HepG2 (cell line): ENCODE measurements at regions not wholly inside any gene's neighbourhood (a gene's known extent, or its start where the extent isn't known, plus 50 kb on each side); places are given as distances from the start of the nearest gene placed in this dataset.

Experiments
- DDIT3 ChIP-seq: sonication (generic); formaldehyde crosslinking; IDR thresholded peaks from 2 replicates; pipeline ENCODE4 v1.4.0; 2020; ENCODE audit warnings: mild to moderate bottlenecking, missing genetic modification reagents
- FOSL1 ChIP-seq: sonication (generic); formaldehyde crosslinking; IDR thresholded peaks from 2 replicates; pipeline ENCODE4 v1.9.0; 2021; ENCODE audit warnings: missing genetic modification reagents, borderline replicate concordance
- GPBP1L1 ChIP-seq: sonication (generic); formaldehyde crosslinking; IDR thresholded peaks from 2 replicates; pipeline ENCODE4 v1.5.0; 2020; ENCODE audit warnings: mild to moderate bottlenecking, missing genetic modification reagents
- MAX ChIP-seq: IDR thresholded peaks from 2 replicates; pipeline ENCODE4 v1.6.1; 2012; ENCODE audit warnings: inconsistent platforms
- NFE2 ChIP-seq: sonication (generic); formaldehyde crosslinking; IDR thresholded peaks from 2 replicates; pipeline ENCODE4 v1.4.0; 2020; ENCODE audit warnings: missing genetic modification reagents
- TEAD3 ChIP-seq: optimal IDR thresholded peaks from 2 replicates; pipeline ENCODE3; 2016; ENCODE audit warnings: borderline replicate concordance
- ZC3H13 ChIP-seq: sonication (generic); formaldehyde crosslinking; IDR thresholded peaks from 2 replicates; pipeline ENCODE4 v1.8.1; 2023; ENCODE audit warnings: mild to moderate bottlenecking, missing genetic modification reagents, moderate library complexity
- ZNF263 ChIP-seq: sonication (generic); formaldehyde crosslinking; IDR thresholded peaks from 2 replicates; pipeline ENCODE4 v1.4.0; 2020; ENCODE audit warnings: missing genetic modification reagents
- ZNF557 ChIP-seq: sonication (generic); formaldehyde crosslinking; IDR thresholded peaks from 2 replicates; pipeline ENCODE4 v1.4.0; 2020; ENCODE audit warnings: missing genetic modification reagents
- TF ChIP-seq, protein P1 (sequence below): sonication (generic); formaldehyde crosslinking; IDR thresholded peaks from 2 replicates; pipeline ENCODE4 v1.4.0; 2020; ENCODE audit warnings: missing genetic modification reagents
- TF ChIP-seq, protein P2 (sequence below): IDR thresholded peaks from 2 replicates; pipeline ENCODE4 v1.6.1; 2012; ENCODE audit warnings: low read depth, low read length, improper control_type of control experiment

DNA sequence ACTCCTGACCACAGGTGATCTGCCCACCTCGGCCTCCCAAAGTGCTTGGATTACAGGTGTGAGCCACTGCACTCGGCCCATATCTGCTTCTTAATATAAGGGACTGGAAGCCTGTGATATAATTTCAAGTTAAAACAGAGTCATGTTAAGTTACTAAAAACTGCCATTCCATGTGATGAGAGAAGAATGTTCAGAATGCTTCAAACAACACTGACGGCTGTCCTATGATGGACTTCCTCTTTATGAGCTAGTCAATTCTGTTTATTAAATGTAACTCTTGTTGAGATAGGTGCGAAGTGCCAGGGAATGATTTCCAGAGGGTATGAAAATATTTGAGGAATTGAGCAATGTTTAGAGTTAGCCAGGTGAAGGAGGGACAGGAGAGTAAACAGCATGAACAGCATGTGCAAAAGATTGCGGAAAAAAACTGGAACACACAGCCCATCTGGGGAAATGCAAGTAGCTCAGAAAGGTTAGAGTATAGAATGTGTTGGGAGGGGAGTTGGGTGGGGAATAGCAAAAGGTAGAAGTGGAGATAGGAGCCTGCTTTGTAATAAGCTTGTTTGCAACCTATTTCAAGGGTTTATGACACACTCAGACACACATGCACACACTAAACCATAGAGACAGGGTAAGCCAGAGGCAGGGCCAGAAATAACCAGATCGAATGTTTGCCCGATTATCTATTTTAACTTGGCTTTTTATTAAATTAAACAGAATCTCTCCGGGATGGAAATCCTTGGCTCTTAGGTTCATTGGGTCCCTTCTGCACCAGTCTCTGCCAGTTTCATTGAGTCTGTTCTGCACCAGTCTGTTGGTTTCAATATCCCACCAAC is 135.6 kb upstream of the COX10 start (continued):
- TF ChIP-seq GPBP1L1 (CRISPR knock-in tag) (no peak), FOSL1 (no peak), MAX (no peak), ZC3H13 (no peak), DDIT3 (CRISPR knock-in tag) (no peak), TEAD3 (CRISPR knock-in tag) (peak; percentile 48), ZNF263 (CRISPR knock-in tag) (no peak), NFE2 (CRISPR knock-in tag) (no peak), ZNF557 (CRISPR knock-in tag) (no peak)
- TF ChIP-seq, protein P1, sequence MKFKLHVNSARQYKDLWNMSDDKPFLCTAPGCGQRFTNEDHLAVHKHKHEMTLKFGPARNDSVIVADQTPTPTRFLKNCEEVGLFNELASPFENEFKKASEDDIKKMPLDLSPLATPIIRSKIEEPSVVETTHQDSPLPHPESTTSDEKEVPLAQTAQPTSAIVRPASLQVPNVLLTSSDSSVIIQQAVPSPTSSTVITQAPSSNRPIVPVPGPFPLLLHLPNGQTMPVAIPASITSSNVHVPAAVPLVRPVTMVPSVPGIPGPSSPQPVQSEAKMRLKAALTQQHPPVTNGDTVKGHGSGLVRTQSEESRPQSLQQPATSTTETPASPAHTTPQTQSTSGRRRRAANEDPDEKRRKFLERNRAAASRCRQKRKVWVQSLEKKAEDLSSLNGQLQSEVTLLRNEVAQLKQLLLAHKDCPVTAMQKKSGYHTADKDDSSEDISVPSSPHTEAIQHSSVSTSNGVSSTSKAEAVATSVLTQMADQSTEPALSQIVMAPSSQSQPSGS (CRISPR knock-in tag) = no peak
- TF ChIP-seq, protein P2, sequence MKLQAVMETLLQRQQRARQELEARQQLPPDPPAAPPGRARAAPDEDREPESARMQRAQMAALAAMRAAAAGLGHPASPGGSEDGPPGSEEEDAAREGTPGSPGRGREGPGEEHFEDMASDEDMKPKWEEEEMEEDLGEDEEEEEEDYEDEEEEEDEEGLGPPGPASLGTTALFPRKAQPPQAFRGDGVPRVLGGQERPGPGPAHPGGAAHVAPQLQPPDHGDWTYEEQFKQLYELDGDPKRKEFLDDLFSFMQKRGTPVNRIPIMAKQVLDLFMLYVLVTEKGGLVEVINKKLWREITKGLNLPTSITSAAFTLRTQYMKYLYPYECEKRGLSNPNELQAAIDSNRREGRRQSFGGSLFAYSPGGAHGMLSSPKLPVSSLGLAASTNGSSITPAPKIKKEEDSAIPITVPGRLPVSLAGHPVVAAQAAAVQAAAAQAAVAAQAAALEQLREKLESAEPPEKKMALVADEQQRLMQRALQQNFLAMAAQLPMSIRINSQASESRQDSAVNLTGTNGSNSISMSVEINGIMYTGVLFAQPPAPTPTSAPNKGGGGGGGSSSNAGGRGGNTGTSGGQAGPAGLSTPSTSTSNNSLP = no peak
